ENCODE measurements at regions not wholly inside any gene's neighbourhood (a gene's known extent, or its start where the extent isn't known, plus 50 kb on each side); places are given as distances from the start of the nearest gene placed in this dataset.
A peak's percentile ranks its signal among the peaks of the same experiment; 100 is the strongest.

DNA sequence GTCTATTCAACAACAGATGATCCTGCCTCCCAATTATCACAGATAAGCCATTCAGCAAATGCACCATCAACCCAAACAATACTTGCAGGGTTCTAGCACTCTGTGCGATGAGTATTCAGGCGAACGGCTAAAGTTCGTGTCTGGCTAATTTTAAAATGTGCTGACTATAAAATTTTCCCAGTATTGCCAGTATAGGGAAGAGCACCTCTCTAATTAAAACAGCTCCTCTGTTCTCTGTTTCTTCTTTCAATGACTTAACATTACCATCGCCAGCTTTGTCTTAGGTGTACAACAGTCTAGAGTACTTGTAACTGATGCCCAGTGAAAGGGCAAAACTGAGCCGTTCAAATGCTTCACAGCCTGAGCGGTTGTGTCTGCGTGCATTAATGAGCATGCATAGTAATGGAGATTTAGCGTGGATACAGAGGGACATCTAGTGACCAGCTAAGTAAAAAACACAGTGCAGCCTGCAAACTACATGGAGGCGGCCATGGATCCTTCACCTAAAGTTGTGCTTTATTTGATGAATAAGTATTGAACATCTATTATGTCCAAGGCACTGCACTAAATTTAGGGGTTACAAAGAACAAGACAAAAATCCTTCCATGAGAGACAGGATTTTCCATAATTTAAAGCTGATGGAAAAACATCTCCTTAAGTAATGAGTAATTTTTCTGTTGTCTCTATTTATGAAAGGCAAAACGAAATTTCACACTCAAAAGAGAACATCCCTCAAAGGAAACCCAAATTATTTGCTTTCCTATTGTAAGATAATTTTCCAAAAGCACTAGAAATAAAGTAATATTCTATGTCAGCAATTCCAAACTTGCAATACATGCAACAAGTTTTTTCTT is 120.0 kb downstream of the SETD4 start:
- peak; percentile 78 for DNase-seq (ENCODE audit: low read depth, low spot score)
- H3K4me3 ChIP-seq (ENCODE audit: low read depth, low read length): no peak overlapping the region
- in situ Hi-C loops (cut with HindIII; ENCODE audit: low sequenced_read_pairs): no loop called here
- TF ChIP-seq, protein P1, sequence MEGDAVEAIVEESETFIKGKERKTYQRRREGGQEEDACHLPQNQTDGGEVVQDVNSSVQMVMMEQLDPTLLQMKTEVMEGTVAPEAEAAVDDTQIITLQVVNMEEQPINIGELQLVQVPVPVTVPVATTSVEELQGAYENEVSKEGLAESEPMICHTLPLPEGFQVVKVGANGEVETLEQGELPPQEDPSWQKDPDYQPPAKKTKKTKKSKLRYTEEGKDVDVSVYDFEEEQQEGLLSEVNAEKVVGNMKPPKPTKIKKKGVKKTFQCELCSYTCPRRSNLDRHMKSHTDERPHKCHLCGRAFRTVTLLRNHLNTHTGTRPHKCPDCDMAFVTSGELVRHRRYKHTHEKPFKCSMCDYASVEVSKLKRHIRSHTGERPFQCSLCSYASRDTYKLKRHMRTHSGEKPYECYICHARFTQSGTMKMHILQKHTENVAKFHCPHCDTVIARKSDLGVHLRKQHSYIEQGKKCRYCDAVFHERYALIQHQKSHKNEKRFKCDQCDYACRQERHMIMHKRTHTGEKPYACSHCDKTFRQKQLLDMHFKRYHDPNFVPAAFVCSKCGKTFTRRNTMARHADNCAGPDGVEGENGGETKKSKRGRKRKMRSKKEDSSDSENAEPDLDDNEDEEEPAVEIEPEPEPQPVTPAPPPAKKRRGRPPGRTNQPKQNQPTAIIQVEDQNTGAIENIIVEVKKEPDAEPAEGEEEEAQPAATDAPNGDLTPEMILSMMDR (IDR thresholded peaks at IDR 0.05; ENCODE audit: low read depth, low read length): peak; percentile 69

DNA sequence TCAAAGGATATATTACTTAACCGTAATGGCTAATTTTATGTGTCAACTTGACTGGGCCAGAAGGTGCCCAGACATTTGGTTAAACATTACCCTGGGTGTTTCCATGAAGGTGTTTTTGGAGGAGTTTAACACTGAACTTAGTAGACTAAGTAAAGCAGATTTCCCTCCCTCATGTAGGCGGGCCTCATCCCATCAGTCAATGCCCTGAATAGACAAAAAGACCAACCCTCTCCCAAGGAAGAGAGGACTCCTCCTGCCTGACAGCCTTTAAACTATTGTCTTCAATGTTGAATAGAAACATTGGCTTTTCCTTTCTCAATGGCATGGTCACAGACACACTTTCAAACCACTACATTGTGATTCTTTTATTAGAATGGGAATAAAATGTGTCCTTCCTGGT is 121.9 kb downstream of the SETD4 start:
- in situ Hi-C loops (cut with HindIII; ENCODE audit: low sequenced_read_pairs): no loop called here
- DNase-seq (ENCODE audit: low read depth, low spot score): no peak
- no peak overlapping the region for H3K4me3 ChIP-seq (ENCODE audit: low read depth, low read length)
- TF ChIP-seq, protein P1 (IDR thresholded peaks at IDR 0.05; ENCODE audit: low read depth, low read length): no peak

DNA sequence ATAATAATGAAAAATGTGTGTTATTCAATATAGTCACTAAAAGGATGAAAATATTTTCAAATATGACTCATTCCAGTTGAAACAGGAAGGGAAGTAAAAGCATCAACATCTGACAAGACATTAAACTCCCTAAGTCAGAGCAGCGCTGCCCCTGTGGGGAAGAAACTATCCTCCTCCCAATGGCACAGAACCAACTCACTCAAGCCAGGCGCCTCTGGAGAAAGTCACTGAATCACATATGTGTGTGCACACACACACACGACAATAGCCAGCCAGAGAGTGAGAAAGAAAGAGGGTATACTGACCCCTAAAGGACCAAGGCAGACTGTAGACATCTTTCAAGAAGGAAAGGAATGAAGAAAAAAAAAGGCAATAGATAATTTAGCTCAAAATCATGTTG is 126.9 kb downstream of the SETD4 start:
- in situ Hi-C loops (cut with HindIII; ENCODE audit: low sequenced_read_pairs): no loop called here
- H3K4me3 ChIP-seq (ENCODE audit: low read depth, low read length): no peak overlapping the region
- TF ChIP-seq, protein P1 (IDR thresholded peaks at IDR 0.05; ENCODE audit: low read depth, low read length): peak; percentile 42
- DNase-seq (ENCODE audit: low read depth, low spot score): peak; percentile 87

DNA sequence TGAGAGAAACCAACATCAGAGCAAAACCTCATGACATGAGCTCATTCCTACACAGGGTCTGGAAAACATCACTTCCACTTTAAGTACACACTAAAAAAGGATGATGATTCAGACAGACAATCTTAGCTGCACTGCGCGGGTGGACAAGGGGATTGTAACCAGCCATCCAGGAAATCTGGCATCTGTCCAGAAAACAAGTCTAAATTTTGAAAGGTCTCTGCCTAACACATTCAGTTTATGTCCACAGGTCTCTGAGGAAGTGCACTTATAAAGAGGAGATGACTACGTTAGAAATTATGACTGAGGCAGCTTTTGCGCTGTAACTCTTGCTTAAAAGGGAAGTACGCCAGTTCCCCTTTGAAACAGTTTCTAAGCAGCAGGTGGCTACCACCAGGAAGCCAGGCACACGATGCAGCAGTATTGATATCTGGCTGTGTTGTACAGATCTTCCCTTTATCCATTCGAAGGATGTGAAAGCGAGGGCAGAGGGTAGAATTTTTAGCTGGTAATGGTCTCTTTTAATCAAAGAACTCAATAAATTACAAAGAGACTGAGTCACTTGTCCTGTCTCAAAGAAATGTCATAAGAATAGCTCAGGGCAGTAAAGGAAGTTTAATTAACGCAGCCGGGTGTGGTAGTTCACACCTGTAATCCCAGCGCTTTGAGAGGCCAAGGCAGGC is 128.0 kb downstream of the SETD4 start:
- H3K4me3 ChIP-seq (ENCODE audit: low read depth, low read length): no peak overlapping the region
- in situ Hi-C loops (cut with HindIII; ENCODE audit: low sequenced_read_pairs): no loop called here
- TF ChIP-seq, protein P1 (IDR thresholded peaks at IDR 0.05; ENCODE audit: low read depth, low read length): no peak
- DNase-seq (ENCODE audit: low read depth, low spot score): peak; percentile 91

DNA sequence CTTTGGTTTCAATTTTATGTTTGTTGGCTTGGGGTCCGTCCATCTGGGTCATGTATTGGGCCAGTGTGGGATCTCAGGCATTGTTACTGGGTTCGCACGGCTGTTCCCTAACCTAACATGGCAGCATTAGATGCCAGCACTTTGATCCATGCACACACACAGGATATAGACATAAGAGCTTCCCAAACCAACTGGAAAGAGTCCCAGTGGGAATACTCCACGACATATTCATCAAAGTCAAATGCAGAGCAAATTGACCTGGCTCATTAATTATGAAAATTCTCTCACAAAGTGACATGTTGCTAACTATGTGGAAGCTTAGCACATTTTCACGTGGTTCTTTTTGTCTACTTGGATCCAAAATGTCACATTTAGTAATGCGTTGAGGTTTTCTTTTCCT is 130.4 kb downstream of the SETD4 start:
- TF ChIP-seq, protein P1 (IDR thresholded peaks at IDR 0.05; ENCODE audit: low read depth, low read length): no peak
- no peak overlapping the region for H3K4me3 ChIP-seq (ENCODE audit: low read depth, low read length)
- no peak for DNase-seq (ENCODE audit: low read depth, low spot score)
- in situ Hi-C loops (cut with HindIII; ENCODE audit: low sequenced_read_pairs): no loop called here

DNA sequence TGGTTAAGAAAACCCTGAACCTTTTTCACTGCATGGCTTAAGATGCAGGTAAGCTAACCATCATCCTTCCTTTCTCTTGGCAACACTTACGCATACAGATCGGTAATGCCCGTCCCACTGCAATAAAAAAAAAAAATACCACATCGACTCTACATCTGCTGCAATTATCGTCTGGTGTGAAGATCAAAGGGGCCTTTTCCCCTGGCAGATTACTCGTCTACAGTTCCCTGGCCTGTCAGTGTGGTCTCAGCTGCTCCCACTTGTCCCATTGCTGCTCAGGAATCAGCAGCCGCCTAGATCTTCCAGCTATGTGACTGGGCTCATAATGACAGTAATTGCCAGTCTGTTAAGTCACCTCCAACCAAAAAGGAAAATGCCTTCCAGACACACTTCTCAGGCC is 133.1 kb downstream of the SETD4 start:
- H3K4me3 ChIP-seq (ENCODE audit: low read depth, low read length): no peak overlapping the region
- no peak for DNase-seq (ENCODE audit: low read depth, low spot score)
- TF ChIP-seq, protein P1 (IDR thresholded peaks at IDR 0.05; ENCODE audit: low read depth, low read length): no peak
- in situ Hi-C loops (cut with HindIII; ENCODE audit: low sequenced_read_pairs): no loop called here
